ENCODE measurements at regions not wholly inside any gene's neighbourhood (a gene's known extent, or its start where the extent isn't known, plus 50 kb on each side); places are given as distances from the start of the nearest gene placed in this dataset.

DNA sequence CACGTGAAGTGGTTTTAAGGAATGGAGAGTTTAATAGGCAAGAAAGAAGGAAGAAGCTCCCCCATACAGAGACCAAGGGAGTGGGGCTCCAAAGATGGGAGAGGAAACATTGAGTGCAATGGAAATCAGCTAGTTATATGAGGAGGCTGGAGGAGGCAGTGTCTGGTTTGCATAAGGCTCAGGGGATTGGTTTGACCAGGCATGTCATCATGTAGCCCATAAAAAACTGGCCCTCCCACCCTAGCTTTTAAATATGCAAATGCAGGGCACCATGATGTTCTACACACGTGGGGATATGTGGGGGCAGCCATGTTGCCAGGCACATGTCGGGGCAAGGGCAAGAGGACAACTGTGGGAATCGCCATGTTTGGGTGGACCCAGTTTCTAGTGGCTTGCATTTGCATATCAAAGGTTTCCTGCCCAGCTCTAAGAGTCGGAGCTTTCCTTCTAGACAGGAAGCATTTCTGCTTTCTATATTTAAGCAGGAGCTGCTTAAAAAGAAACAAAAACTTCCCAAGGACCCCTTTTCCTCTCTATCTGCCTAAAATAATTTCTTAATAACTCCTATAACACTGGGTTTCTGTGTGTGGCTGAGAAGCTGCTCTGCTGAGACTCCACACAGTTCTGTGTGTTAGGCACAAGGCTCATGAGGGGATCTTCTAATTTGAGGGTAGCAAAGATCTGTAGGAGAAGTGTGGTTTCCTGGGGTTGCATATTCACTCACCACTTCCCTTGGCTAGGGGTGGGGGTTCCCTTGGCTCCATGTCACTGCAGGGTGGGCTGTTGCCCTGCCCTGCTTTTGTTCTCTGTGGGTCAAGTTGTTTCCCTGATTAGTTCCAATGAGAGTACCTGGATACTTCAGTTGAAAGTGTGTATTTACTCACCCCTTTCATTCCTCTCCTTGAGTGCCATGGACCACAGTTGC is 113.5 kb downstream of the VSIG4 start:
- H3K9ac ChIP-seq, result no peak overlapping the region
- H4K20me1 ChIP-seq (ENCODE audit: insufficient read depth), result no peaks in the 10 kb centered on the region
- no peaks in the 10 kb centered on the region for H3K36me3 ChIP-seq (replicated peaks in 1 of 2; ENCODE audit: control insufficient read depth in 1 of 2, insufficient read depth in 2 of 2, low read length in 1 of 2)
- no peaks in the 10 kb centered on the region for H3K79me2 ChIP-seq (ENCODE audit: insufficient read depth)
- TF ChIP-seq MEF2A (IDR thresholded peaks at IDR 0.05; ENCODE audit: borderline replicate concordance, low read depth) (no peak), MXI1 (IDR thresholded peaks at IDR 0.05; ENCODE audit: low read depth, low read length) (no peak), RAD21 (IDR thresholded peaks at IDR 0.05; ENCODE audit: low read length) (no peak), TAF1 (IDR thresholded peaks at IDR 0.05; ENCODE audit: borderline replicate concordance, low read depth, low read length) (no peak), NRF1 (IDR thresholded peaks at IDR 0.05; ENCODE audit: low read depth, low read length) (no peak), RFX5 (IDR thresholded peaks at IDR 0.05; ENCODE audit: low read length) (no peak), JUND (IDR thresholded peaks at IDR 0.05) (no peak), RXRA (IDR thresholded peaks at IDR 0.05; ENCODE audit: borderline replicate concordance, low read depth) (no peak), RCOR1 (IDR thresholded peaks at IDR 0.05; ENCODE audit: low read length) (no peak), YY1 (IDR thresholded peaks at IDR 0.05; ENCODE audit: low read depth) (no peak), CHD2 (IDR thresholded peaks at IDR 0.05; ENCODE audit: low read length, partially characterized antibody) (no peak), TEAD4 (IDR thresholded peaks at IDR 0.05; ENCODE audit: borderline replicate concordance, insufficient read depth) (no peak), POLR2AphosphoS5 (IDR thresholded peaks at IDR 0.05; ENCODE audit: low read depth, low read length) (no peak), TCF12 (IDR thresholded peaks at IDR 0.05) (no peak)
- TF ChIP-seq, protein P1, sequence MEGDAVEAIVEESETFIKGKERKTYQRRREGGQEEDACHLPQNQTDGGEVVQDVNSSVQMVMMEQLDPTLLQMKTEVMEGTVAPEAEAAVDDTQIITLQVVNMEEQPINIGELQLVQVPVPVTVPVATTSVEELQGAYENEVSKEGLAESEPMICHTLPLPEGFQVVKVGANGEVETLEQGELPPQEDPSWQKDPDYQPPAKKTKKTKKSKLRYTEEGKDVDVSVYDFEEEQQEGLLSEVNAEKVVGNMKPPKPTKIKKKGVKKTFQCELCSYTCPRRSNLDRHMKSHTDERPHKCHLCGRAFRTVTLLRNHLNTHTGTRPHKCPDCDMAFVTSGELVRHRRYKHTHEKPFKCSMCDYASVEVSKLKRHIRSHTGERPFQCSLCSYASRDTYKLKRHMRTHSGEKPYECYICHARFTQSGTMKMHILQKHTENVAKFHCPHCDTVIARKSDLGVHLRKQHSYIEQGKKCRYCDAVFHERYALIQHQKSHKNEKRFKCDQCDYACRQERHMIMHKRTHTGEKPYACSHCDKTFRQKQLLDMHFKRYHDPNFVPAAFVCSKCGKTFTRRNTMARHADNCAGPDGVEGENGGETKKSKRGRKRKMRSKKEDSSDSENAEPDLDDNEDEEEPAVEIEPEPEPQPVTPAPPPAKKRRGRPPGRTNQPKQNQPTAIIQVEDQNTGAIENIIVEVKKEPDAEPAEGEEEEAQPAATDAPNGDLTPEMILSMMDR (IDR thresholded peaks at IDR 0.05), result no peak
- TF ChIP-seq, protein P2, sequence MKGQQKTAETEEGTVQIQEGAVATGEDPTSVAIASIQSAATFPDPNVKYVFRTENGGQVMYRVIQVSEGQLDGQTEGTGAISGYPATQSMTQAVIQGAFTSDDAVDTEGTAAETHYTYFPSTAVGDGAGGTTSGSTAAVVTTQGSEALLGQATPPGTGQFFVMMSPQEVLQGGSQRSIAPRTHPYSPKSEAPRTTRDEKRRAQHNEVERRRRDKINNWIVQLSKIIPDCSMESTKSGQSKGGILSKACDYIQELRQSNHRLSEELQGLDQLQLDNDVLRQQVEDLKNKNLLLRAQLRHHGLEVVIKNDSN (IDR thresholded peaks at IDR 0.05; ENCODE audit: borderline replicate concordance, low read depth), result no peak
- TF ChIP-seq, protein P3, sequence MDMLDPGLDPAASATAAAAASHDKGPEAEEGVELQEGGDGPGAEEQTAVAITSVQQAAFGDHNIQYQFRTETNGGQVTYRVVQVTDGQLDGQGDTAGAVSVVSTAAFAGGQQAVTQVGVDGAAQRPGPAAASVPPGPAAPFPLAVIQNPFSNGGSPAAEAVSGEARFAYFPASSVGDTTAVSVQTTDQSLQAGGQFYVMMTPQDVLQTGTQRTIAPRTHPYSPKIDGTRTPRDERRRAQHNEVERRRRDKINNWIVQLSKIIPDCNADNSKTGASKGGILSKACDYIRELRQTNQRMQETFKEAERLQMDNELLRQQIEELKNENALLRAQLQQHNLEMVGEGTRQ (IDR thresholded peaks at IDR 0.05; ENCODE audit: borderline replicate concordance, low read depth, low read length), result no peak
- no peaks in the 10 kb centered on the region for H3K9me3 ChIP-seq
- H3K4me1 ChIP-seq (ENCODE audit: control insufficient read depth in 1 of 2, insufficient read depth in 2 of 2, low read depth in 1 of 2, low read length in 1 of 2), result no peaks in the 10 kb centered on the region
- H3F3A ChIP-seq (replicated peaks; ENCODE audit: insufficient read depth), result no peaks in the 10 kb centered on the region
- H3K27ac ChIP-seq (ENCODE audit: low read depth in 2 of 2, low read length in 1 of 2), result no peak overlapping the region
- ChIA-PET POLR2A (no interaction called here), CTCF (no interaction called here)
- H3K4me2 ChIP-seq, result no peak overlapping the region
- no peaks in the 10 kb centered on the region for H3K9me2 ChIP-seq
- DNase-seq, result no peak
- no peak overlapping the region for H2AFZ ChIP-seq (ENCODE audit: low read depth)
- H3K4me3 ChIP-seq (ENCODE audit: low read depth in 2 of 2, low read length in 1 of 2), result no peak overlapping the region
- H3K27me3 ChIP-seq (ENCODE audit: insufficient read depth), result no peaks in the 10 kb centered on the region; the same call in 1 of the 2 replicates
- WGBS (ENCODE audit: low lambda C conversion rate), result 6% methylated on average over 4 of the region's 5 CpGs
